A204.1 (cell line): ENCODE measurements at regions not wholly inside any gene's neighbourhood (a gene's known extent, or its start where the extent isn't known, plus 50 kb on each side); places are given as distances from the start of the nearest gene placed in this dataset.

Experiments
- FAIRE-seq: peaks from 2 replicates; lab custom pipeline; 2012; peaks lifted over from hg19 to GRCh38; lab: Jason Lieb, UNC

GRCh38 chr1:30479575-30479974 lies 243.8 kb downstream of the MATN1 start:
- FAIRE-seq = no peak

GRCh38 chr1:30478799-30479563 lies 244.4 kb downstream of the MATN1 start:
- FAIRE-seq = no peak

GRCh38 chr1:30478283-30478682 lies 245.1 kb downstream of the MATN1 start:
- FAIRE-seq = no peak

GRCh38 chr1:30477588-30477987 lies 245.8 kb downstream of the MATN1 start:
- no peak for FAIRE-seq

GRCh38 chr1:30476911-30477459 lies 246.4 kb downstream of the MATN1 start:
- FAIRE-seq = no peak

GRCh38 chr1:30476476-30476875 lies 246.9 kb downstream of the MATN1 start:
- FAIRE-seq = no peak

- no peak for FAIRE-seq
Observed at GRCh38 chr1:30475966-30476365, 247.4 kb downstream of the MATN1 start.

- no peak for FAIRE-seq
Observed at GRCh38 chr1:30475201-30475600, 248.2 kb downstream of the MATN1 start.

- no peak for FAIRE-seq
Observed at GRCh38 chr1:30474818-30475200, 248.6 kb downstream of the MATN1 start.

GRCh38 chr1:30473922-30474817 lies 249.2 kb downstream of the MATN1 start:
- no peak for FAIRE-seq

- no peak for FAIRE-seq
Observed at GRCh38 chr1:30472526-30472925, 250.9 kb downstream of the MATN1 start.

GRCh38 chr1:30472009-30472408 lies 251.4 kb downstream of the MATN1 start:
- no peak for FAIRE-seq

GRCh38 chr1:30471307-30471706 lies 252.1 kb downstream of the MATN1 start:
- FAIRE-seq = no peak

- no peak for FAIRE-seq
Observed at GRCh38 chr1:30469426-30469825, 254.0 kb downstream of the MATN1 start.

- no peak for FAIRE-seq
Observed at GRCh38 chr1:30467101-30467500, 256.3 kb downstream of the MATN1 start.

- FAIRE-seq = no peak
Observed at GRCh38 chr1:30466610-30467009, 256.8 kb downstream of the MATN1 start.

- no peak for FAIRE-seq
Observed at GRCh38 chr1:30466026-30466425, 257.4 kb downstream of the MATN1 start.

GRCh38 chr1:30465096-30465495 lies 258.3 kb downstream of the MATN1 start:
- FAIRE-seq = no peak

GRCh38 chr1:30464187-30464617 lies 259.2 kb downstream of the MATN1 start:
- no peak for FAIRE-seq

- no peak for FAIRE-seq
Observed at GRCh38 chr1:30462826-30463425, 260.5 kb downstream of the MATN1 start.

GRCh38 chr1:30462166-30462565 lies 261.2 kb downstream of the MATN1 start:
- no peak for FAIRE-seq

- FAIRE-seq = no peak
Observed at GRCh38 chr1:30461640-30462039, 261.7 kb downstream of the MATN1 start.

- no peak for FAIRE-seq
Observed at GRCh38 chr1:30460661-30461060, 262.7 kb downstream of the MATN1 start.
